HG03460 (cell line): ENCODE measurements at regions not wholly inside any gene's neighbourhood (a gene's known extent, or its start where the extent isn't known, plus 50 kb on each side); places are given as distances from the start of the nearest gene placed in this dataset.

Experiments used
- ATAC-seq: cut with Tn5 transposase; IDR thresholded peaks from one replicate; pipeline ENCODE4 v1.9.1; 2021; ENCODE audit not compliant: unreplicated experiment

GRCh38 chr1:8147956-8148355 lies 121.8 kb upstream of the ERRFI1 start:
- ATAC-seq: no peak

- no peak for ATAC-seq
Measured at GRCh38 chr1:8146257-8146855, 120.2 kb upstream of the ERRFI1 start.

- ATAC-seq: no peak
Measured at GRCh38 chr1:8145545-8146202, 119.6 kb upstream of the ERRFI1 start.

GRCh38 chr1:8144323-8144722 lies 118.2 kb upstream of the ERRFI1 start:
- ATAC-seq: no peak

- no peak for ATAC-seq
Measured at GRCh38 chr1:8142955-8143629, 117.0 kb upstream of the ERRFI1 start.

- ATAC-seq: no peak
Measured at GRCh38 chr1:8139941-8140340, 113.8 kb upstream of the ERRFI1 start.

GRCh38 chr1:8139383-8139782 lies 113.3 kb upstream of the ERRFI1 start:
- no peak for ATAC-seq

- ATAC-seq: no peak
Measured at GRCh38 chr1:8138673-8139072, 112.6 kb upstream of the ERRFI1 start.

GRCh38 chr1:8137481-8138244 lies 111.6 kb upstream of the ERRFI1 start:
- ATAC-seq: no peak

- no peak for ATAC-seq
Measured at GRCh38 chr1:8136766-8137165, 110.7 kb upstream of the ERRFI1 start.

GRCh38 chr1:8135250-8135649 lies 109.1 kb upstream of the ERRFI1 start:
- no peak for ATAC-seq

- no peak for ATAC-seq
Measured at GRCh38 chr1:8134546-8135235, 108.6 kb upstream of the ERRFI1 start.

- no peak for ATAC-seq
Measured at GRCh38 chr1:8133657-8134430, 107.7 kb upstream of the ERRFI1 start.

GRCh38 chr1:8133190-8133589 lies 107.1 kb upstream of the ERRFI1 start:
- ATAC-seq: no peak

GRCh38 chr1:8127171-8127641 lies 101.1 kb upstream of the ERRFI1 start:
- ATAC-seq: no peak

GRCh38 chr1:8122477-8123407 lies 96.6 kb upstream of the ERRFI1 start:
- no peak for ATAC-seq

GRCh38 chr1:8122160-8122476 lies 96.0 kb upstream of the ERRFI1 start:
- ATAC-seq: no peak

- ATAC-seq: no peak
Measured at GRCh38 chr1:8121261-8122159, 95.4 kb upstream of the ERRFI1 start.
